ENCODE measurements at regions not wholly inside any gene's neighbourhood (a gene's known extent, or its start where the extent isn't known, plus 50 kb on each side); places are given as distances from the start of the nearest gene placed in this dataset.

GRCh38 chr5:74289691-74290090, 350.8 kb downstream of the ENC1 start:
- TF ChIP-seq CTCF (IDR thresholded peaks at IDR 0.05): no peak
- TF ChIP-seq POLR2A (IDR thresholded peaks at IDR 0.05): no peak

Data from ovary (tissue), 3 donors.